ENCODE measurements at regions not wholly inside any gene's neighbourhood (a gene's known extent, or its start where the extent isn't known, plus 50 kb on each side); places are given as distances from the start of the nearest gene placed in this dataset.

- TF ChIP-seq EP300 (IDR thresholded peaks at IDR 0.05) (no peak), CTCF (IDR thresholded peaks at IDR 0.05) (no peak), POLR2A (IDR thresholded peaks at IDR 0.05) (no peak)
Measured at GRCh38 chr15:96086164-96086563, 244.3 kb upstream of the NR2F2 start.
